HepG2 (cell line): ENCODE measurements at regions not wholly inside any gene's neighbourhood (a gene's known extent, or its start where the extent isn't known, plus 50 kb on each side); places are given as distances from the start of the nearest gene placed in this dataset.

Experiments
- ATF1 ChIP-seq: IDR thresholded peaks from 2 replicates; pipeline ENCODE4 v1.6.1; 2016; ENCODE audit warnings: mild to moderate bottlenecking, control low read depth
- EED ChIP-seq: sonication (generic); formaldehyde crosslinking; IDR thresholded peaks from 2 replicates; pipeline ENCODE4 v1.5.0; 2020; ENCODE audit warnings: mild to moderate bottlenecking, missing genetic modification reagents
- FOXO1 ChIP-seq: sonication (generic); formaldehyde crosslinking; IDR thresholded peaks from 2 replicates; pipeline ENCODE4 v1.4.0; 2020; ENCODE audit warnings: missing genetic modification reagents
- HMG20B ChIP-seq: conservative IDR thresholded peaks from 2 replicates; pipeline ENCODE4 v1.6.1; 2016; ENCODE audit warnings: missing genetic modification reagents, missing compliant biosample characterization
- JUND ChIP-seq: sonication (generic); formaldehyde crosslinking; IDR thresholded peaks from 2 replicates; pipeline ENCODE4 v1.8.0; 2022; ENCODE audit warnings: mild to moderate bottlenecking, missing genetic modification reagents
- KDM4B ChIP-seq: sonication (generic); formaldehyde crosslinking; IDR thresholded peaks from 2 replicates; pipeline ENCODE4 v1.4.0; 2020; ENCODE audit warnings: missing genetic modification reagents
- MAFK ChIP-seq, 2 experiments: IDR thresholded peaks in 1 of 2; conservative IDR thresholded peaks in 1 of 2; 2 replicates each; pipeline ENCODE4 v1.6.1; 2011; ENCODE audit warnings: improper control_type of control experiment in 2 of 2, low read length in 2 of 2
- MYC ChIP-seq: sonication (generic); formaldehyde crosslinking; IDR thresholded peaks from 2 replicates; pipeline ENCODE4 v1.9.0; 2021; ENCODE audit warnings: missing genetic modification reagents, borderline replicate concordance
- NBN ChIP-seq: fragments of 450-650 bp; conservative IDR thresholded peaks from 2 replicates; pipeline ENCODE4 v1.6.1; 2017
- NFKBIZ ChIP-seq: IDR thresholded peaks from 2 replicates; pipeline ENCODE4 v1.6.1; 2018; ENCODE audit warnings: missing genetic modification reagents, missing compliant biosample characterization
- PHF8 ChIP-seq: sonication (generic); formaldehyde crosslinking; IDR thresholded peaks from 2 replicates; pipeline ENCODE4 v1.5.0; 2020; ENCODE audit warnings: missing genetic modification reagents
- PTBP1 ChIP-seq: fragments of 200-400 bp; formaldehyde crosslinking; IDR thresholded peaks from 2 replicates; pipeline ENCODE4 v1.6.1; 2018; ENCODE audit warnings: low read length, low read depth; ENCODE audit not compliant: poor library complexity, severe bottlenecking
- SOX6 ChIP-seq, 2 experiments: fragments of 450-650 bp in 1 of 2; sonication (generic) in 1 of 2; formaldehyde crosslinking in 1 of 2; IDR thresholded peaks; 2 replicates each; pipeline versions ENCODE4 v1.4.0 to v1.6.1; 2017 to 2020; ENCODE audit warnings: antibody characterized with exemption in 1 of 2, mild to moderate bottlenecking in 1 of 2, missing genetic modification reagents in 1 of 2
- STAG1 ChIP-seq: sonication (generic); formaldehyde crosslinking; IDR thresholded peaks from 2 replicates; pipeline ENCODE4 v1.4.0; 2020; ENCODE audit warnings: missing genetic modification reagents
- U2AF2 ChIP-seq: fragments of 200-400 bp; formaldehyde crosslinking; IDR thresholded peaks from 2 replicates; pipeline ENCODE4 v1.6.1; 2017; ENCODE audit warnings: low read depth, mild to moderate bottlenecking, low read length
- ZBTB3 ChIP-seq: sonication (generic); formaldehyde crosslinking; IDR thresholded peaks from 2 replicates; pipeline ENCODE4 v1.4.0; 2020; ENCODE audit warnings: low read depth, mild to moderate bottlenecking, moderate library complexity, missing genetic modification reagents, borderline replicate concordance
- ZMYM2 ChIP-seq: sonication (generic); formaldehyde crosslinking; IDR thresholded peaks from 2 replicates; pipeline ENCODE4 v1.8.0; 2022; ENCODE audit warnings: mild to moderate bottlenecking, missing genetic modification reagents
- ZNF383 ChIP-seq: sonication (generic); formaldehyde crosslinking; IDR thresholded peaks from 2 replicates; pipeline ENCODE4 v1.4.0; 2020; ENCODE audit warnings: missing genetic modification reagents, mild to moderate bottlenecking, borderline replicate concordance
- ZNF564 ChIP-seq: sonication (generic); formaldehyde crosslinking; IDR thresholded peaks from 2 replicates; pipeline ENCODE4 v1.8.1; 2023; ENCODE audit warnings: mild to moderate bottlenecking, missing genetic modification reagents
- ZNF781 ChIP-seq: sonication (generic); formaldehyde crosslinking; IDR thresholded peaks from 2 replicates; pipeline ENCODE4 v1.5.1; 2020; ENCODE audit warnings: borderline replicate concordance, mild to moderate bottlenecking, missing genetic modification reagents; ENCODE audit errors: not compliant biosample characterization
- TF ChIP-seq, protein P1 (sequence below): sonication (generic); formaldehyde crosslinking; IDR thresholded peaks from 2 replicates; pipeline ENCODE4 v1.4.0; 2020; ENCODE audit warnings: mild to moderate bottlenecking, missing genetic modification reagents
- TF ChIP-seq, protein P2 (sequence below): sonication (generic); formaldehyde crosslinking; IDR thresholded peaks from 2 replicates; pipeline ENCODE4 v1.8.1; 2023; ENCODE audit warnings: missing genetic modification reagents, inconsistent platforms, borderline replicate concordance

DNA sequence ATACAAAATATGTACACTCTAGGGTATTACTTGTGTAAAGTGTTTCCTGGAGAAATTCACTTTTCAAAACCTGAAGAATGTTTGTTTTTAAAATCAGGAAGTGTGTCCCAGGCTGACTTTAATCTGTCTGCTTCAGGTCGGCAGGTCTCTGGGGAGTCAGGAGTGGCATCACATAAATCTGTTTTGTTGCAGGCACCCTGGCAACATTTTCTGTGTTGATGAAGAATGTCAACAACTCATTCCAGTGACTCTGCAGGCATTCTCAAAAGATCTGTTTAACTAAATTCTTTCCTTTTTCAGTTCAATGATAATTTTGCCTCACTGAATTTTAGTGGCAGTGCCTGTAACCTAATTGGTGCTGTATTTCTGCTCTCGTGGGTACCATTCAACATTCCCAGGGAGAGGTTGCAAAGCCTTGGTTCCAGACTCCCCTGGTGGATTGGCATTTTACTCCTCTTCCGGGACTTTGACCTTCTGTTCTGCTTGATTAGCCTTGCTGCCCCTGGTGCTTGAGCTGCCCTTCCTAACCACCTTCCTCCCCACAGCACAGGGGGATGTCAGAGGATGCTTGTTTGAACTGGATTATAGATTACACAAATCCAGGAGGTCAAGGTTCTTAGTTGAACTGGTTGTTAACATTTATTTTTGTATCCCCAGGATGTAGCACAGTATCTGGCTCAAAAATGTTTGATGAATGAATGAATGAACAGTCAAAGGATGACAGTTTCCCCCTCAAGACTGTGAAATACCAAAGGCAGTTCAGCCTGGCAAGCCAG is 55.4 kb upstream of the LPGAT1 start (continued):
- TF ChIP-seq SOX6 (IDR thresholded peaks at IDR 0.05), result no peak
- TF ChIP-seq SOX6 (CRISPR knock-in tag; IDR thresholded peaks at IDR 0.05), result peak; percentile 81
- no peak for TF ChIP-seq EED (CRISPR knock-in tag)
- peak; percentile 92 for TF ChIP-seq ZMYM2 (CRISPR knock-in tag)
- TF ChIP-seq U2AF2, result no peak
- peak; percentile 36 for TF ChIP-seq STAG1 (CRISPR knock-in tag)
- TF ChIP-seq NFKBIZ, result no peak
- no peak; the same call in 1 of the 2 replicates for TF ChIP-seq ZNF564 (CRISPR knock-in tag)
- no peak for TF ChIP-seq ZNF781 (CRISPR knock-in tag)
- TF ChIP-seq MYC (CRISPR knock-in tag), result peak; percentile 35; the same call in 1 of the 2 replicates
- no peak; the same call in 1 of the 2 replicates for TF ChIP-seq FOXO1 (CRISPR knock-in tag)
- TF ChIP-seq PHF8 (CRISPR knock-in tag), result no peak
- no peak for TF ChIP-seq MAFK (conservative IDR thresholded peaks at IDR 0.05 in 1 of 2, IDR thresholded peaks at IDR 0.05 in 1 of 2; ENCODE audit: low read length in 2 of 2)
- no peak for TF ChIP-seq NBN
- TF ChIP-seq, protein P1, sequence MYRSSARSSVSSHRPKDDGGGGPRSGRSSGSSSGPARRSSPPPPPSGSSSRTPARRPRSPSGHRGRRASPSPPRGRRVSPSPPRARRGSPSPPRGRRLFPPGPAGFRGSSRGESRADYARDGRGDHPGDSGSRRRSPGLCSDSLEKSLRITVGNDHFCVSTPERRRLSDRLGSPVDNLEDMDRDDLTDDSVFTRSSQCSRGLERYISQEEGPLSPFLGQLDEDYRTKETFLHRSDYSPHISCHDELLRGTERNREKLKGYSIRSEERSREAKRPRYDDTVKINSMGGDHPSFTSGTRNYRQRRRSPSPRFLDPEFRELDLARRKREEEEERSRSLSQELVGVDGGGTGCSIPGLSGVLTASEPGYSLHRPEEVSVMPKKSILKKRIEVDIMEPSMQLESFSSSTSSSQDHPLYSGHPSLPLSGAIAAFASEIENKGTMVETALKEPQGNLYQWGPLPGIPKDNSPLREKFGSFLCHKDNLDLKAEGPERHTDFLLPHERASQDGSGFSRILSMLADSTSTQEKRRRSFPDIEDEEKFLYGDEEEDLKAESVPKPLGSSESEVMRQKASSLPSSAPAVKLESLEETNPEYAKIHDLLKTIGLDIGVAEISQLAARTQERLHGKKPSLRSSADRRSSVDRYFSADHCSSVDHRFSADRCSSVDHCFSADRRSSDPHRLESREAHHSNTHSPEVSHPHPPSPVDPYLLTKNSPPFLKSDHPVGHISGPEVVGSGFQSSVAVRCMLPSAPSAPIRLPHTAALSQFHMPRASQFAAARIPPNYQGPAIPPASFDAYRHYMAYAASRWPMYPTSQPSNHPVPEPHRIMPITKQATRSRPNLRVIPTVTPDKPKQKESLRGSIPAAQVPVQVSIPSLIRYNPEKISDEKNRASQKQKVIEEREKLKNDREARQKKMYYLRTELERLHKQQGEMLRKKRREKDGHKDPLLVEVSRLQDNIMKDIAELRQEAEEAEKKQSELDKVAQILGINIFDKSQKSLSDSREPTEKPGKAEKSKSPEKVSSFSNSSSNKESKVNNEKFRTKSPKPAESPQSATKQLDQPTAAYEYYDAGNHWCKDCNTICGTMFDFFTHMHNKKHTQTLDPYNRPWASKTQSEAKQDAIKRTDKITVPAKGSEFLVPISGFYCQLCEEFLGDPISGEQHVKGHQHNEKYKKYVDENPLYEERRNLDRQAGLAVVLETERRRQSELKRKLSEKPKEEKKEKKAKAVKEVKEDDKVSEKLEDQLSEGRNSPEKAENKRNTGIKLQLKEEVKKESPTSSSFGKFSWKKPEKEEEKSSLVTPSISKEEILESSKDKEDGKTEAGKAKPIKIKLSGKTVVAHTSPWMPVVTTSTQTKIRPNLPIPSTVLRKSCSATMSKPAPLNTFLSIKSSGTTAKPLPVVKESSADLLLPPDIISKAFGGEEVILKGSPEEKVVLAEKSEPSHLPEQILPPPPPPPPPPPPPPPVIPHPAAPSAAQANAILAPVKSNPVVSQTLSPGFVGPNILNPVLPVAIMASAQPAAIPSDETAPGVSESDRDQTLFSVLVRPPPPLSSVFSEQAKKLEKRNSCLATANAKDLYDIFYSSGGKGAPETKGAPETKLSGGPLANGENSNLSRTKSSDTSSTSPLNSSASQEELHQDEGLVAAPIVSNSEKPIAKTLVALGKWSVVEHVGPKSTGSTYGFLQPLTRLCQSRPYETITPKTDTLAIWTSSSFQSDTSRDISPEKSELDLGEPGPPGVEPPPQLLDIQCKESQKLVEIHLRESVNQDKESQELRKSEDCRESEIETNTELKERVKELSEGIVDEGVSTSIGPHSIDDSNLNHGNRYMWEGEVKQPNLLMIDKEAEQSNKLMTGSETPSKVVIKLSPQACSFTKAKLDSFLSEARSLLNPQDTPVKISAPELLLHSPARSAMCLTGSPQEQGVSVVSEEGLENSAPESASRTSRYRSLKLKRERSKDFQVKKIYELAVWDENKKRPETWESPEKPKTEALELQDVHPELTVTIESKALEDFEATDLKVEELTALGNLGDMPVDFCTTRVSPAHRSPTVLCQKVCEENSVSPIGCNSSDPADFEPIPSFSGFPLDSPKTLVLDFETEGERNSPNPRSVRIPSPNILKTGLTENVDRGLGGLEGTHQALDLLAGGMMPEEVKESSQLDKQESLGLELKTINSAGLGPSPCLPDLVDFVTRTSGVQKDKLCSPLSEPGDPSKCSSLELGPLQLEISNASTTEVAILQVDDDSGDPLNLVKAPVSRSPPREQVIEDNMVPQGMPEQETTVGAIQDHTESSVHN, result no peak
- no peak for TF ChIP-seq ZBTB3 (CRISPR knock-in tag)
- peak; percentile 50; the same call in 1 of the 2 replicates for TF ChIP-seq ATF1 (CRISPR knock-in tag)
- TF ChIP-seq, protein P2, sequence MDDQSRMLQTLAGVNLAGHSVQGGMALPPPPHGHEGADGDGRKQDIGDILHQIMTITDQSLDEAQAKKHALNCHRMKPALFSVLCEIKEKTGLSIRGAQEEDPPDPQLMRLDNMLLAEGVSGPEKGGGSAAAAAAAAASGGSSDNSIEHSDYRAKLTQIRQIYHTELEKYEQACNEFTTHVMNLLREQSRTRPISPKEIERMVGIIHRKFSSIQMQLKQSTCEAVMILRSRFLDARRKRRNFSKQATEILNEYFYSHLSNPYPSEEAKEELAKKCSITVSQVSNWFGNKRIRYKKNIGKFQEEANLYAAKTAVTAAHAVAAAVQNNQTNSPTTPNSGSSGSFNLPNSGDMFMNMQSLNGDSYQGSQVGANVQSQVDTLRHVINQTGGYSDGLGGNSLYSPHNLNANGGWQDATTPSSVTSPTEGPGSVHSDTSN, result no peak
- no peak for TF ChIP-seq JUND (CRISPR knock-in tag)
- TF ChIP-seq PTBP1, result no peak
- TF ChIP-seq ZNF383 (CRISPR knock-in tag), result no peak
- peak; percentile 79 for TF ChIP-seq HMG20B (CRISPR knock-in tag)
- TF ChIP-seq KDM4B (CRISPR knock-in tag), result 0 out of 2 replicates have a peak, but pooled peaks have one; percentile 30
